ENCODE measurements at regions not wholly inside any gene's neighbourhood (a gene's known extent, or its start where the extent isn't known, plus 50 kb on each side); places are given as distances from the start of the nearest gene placed in this dataset.

DNA sequence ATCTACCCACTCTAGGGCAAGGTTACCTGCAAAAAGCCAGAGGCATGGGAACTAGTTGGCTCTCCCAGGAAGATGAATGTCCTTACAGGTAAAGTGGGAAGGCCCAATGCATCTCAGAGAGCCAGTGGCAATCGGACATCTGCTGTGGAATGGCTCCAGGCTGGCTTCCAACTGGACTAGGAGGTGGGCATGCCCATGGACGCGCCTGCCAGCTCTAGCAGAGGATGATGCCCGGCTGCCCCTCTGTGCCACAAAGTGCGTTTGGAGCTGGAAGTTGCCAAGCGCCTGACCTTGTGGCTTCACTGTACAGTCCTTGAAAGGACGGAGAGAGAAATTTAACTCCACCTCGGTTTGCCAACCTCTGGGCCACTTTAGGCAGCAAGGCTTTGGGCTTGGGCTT is 84.4 kb downstream of the NR2F2 start:
- Histone ChIP-seq H2AK9ac (replicated peaks; ENCODE audit: low read depth, low read length, poor library complexity) (no peak overlapping the region), H3K9ac (ENCODE audit: low read depth, low read length) (no peak overlapping the region), H3K9me3 (ENCODE audit: control insufficient read depth, insufficient read depth, low read length) (peaks cover 13% of the 10 kb centered on the region), H3K79me1 (ENCODE audit: low read depth in 1 of 2, low read length in 2 of 2) (no peaks in the 10 kb centered on the region), H3K4me1 (ENCODE audit: control insufficient read depth, insufficient read depth, low read length) (peaks cover 2% of the 10 kb centered on the region; the same call in 1 of the 2 replicates), H4K20me1 (ENCODE audit: insufficient read depth, low read length) (no peaks in the 10 kb centered on the region), H4K91ac (ENCODE audit: insufficient read depth, low read depth, low read length) (no peak overlapping the region), H2BK15ac (ENCODE audit: low read depth, low read length) (no peak overlapping the region), H3K56ac (ENCODE audit: extremely low read depth, insufficient read depth, low read length) (no peak overlapping the region), H2BK120ac (ENCODE audit: low read depth, low read length) (no peak overlapping the region), H3K4ac (ENCODE audit: low read depth, low read length) (no peak overlapping the region), H2AFZ (replicated peaks; ENCODE audit: low read length, poor library complexity) (no peak overlapping the region), H4K8ac (ENCODE audit: low read depth in 2 of 2, low read length in 2 of 2) (no peak overlapping the region), H4K5ac (ENCODE audit: low read depth, low read length) (no peak overlapping the region), H3K23ac (ENCODE audit: low read depth, low read length) (no peak overlapping the region), H2BK20ac (ENCODE audit: low read depth, low read length) (no peak overlapping the region), H3K27ac (ENCODE audit: insufficient read depth, low read length) (no peak overlapping the region), H3K4me3 (ENCODE audit: insufficient read depth, low read depth, low read length) (no peak overlapping the region), H2AK5ac (ENCODE audit: low read depth, low read length) (no peak overlapping the region), H3K14ac (replicated peaks; ENCODE audit: low read depth, low read length) (no peak overlapping the region), H2BK5ac (ENCODE audit: low read depth, low read length, poor library complexity, severe bottlenecking) (no peak overlapping the region), H3K4me2 (ENCODE audit: low read depth, low read length) (no peak overlapping the region), H3K27me3 (ENCODE audit: control insufficient read depth, insufficient read depth, low read length) (peaks cover 90% of the 10 kb centered on the region), H3K18ac (ENCODE audit: low read depth, low read length) (no peak overlapping the region), H3K9me1 (ENCODE audit: insufficient read depth, low read length) (no peaks in the 10 kb centered on the region), H3K36me3 (ENCODE audit: control insufficient read depth, insufficient read depth, low read length) (no peaks in the 10 kb centered on the region)
- WGBS, 2 experiments (ENCODE audit: extremely low coverage in 2 of 2, insufficient read length in 1 of 2): 89% methylated on average over 5 of the region's 8 CpGs; no CpG with 5 or more reads in 1 of the 2 experiments
- in situ Hi-C loops (cut with MboI; ENCODE audit: low sequenced_read_pairs): no loop called here
- POLR2A ChIA-PET (ENCODE audit: unreplicated experiment): no interaction called here
- intact Hi-C loops (cut with micrococcal nuclease): no loop called here
- TF ChIP-seq SMC3 (IDR thresholded peaks at IDR 0.05; ENCODE audit: low read depth, low read length) (no peak), RFX5 (IDR thresholded peaks at IDR 0.05; ENCODE audit: low read depth, low read length) (no peak), NFE2L2 (IDR thresholded peaks at IDR 0.05; ENCODE audit: low read depth, low read length) (no peak), CEBPB (IDR thresholded peaks at IDR 0.05; ENCODE audit: low read depth, low read length) (no peak), POLR2A (IDR thresholded peaks at IDR 0.05; ENCODE audit: low read depth, low read length) (no peak), BHLHE40 (IDR thresholded peaks at IDR 0.05; ENCODE audit: low read depth, low read length) (no peak), RAD21 (IDR thresholded peaks at IDR 0.05; ENCODE audit: low read length) (no peak), FOS (IDR thresholded peaks at IDR 0.05; ENCODE audit: low read depth, low read length) (no peak), MXI1 (IDR thresholded peaks at IDR 0.05; ENCODE audit: borderline replicate concordance, low read depth, low read length) (no peak), RCOR1 (IDR thresholded peaks at IDR 0.05; ENCODE audit: insufficient replicate concordance, low read length) (no peak), MAFK (IDR thresholded peaks at IDR 0.05; ENCODE audit: low read depth, low read length) (no peak), MAZ (IDR thresholded peaks at IDR 0.05; ENCODE audit: borderline replicate concordance, low read depth, low read length) (no peak), CHD1 (IDR thresholded peaks at IDR 0.05; ENCODE audit: low read depth, low read length) (no peak)
- TF ChIP-seq, protein P1, sequence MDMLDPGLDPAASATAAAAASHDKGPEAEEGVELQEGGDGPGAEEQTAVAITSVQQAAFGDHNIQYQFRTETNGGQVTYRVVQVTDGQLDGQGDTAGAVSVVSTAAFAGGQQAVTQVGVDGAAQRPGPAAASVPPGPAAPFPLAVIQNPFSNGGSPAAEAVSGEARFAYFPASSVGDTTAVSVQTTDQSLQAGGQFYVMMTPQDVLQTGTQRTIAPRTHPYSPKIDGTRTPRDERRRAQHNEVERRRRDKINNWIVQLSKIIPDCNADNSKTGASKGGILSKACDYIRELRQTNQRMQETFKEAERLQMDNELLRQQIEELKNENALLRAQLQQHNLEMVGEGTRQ (IDR thresholded peaks at IDR 0.05; ENCODE audit: low read depth, low read length): no peak
- TF ChIP-seq, protein P2, sequence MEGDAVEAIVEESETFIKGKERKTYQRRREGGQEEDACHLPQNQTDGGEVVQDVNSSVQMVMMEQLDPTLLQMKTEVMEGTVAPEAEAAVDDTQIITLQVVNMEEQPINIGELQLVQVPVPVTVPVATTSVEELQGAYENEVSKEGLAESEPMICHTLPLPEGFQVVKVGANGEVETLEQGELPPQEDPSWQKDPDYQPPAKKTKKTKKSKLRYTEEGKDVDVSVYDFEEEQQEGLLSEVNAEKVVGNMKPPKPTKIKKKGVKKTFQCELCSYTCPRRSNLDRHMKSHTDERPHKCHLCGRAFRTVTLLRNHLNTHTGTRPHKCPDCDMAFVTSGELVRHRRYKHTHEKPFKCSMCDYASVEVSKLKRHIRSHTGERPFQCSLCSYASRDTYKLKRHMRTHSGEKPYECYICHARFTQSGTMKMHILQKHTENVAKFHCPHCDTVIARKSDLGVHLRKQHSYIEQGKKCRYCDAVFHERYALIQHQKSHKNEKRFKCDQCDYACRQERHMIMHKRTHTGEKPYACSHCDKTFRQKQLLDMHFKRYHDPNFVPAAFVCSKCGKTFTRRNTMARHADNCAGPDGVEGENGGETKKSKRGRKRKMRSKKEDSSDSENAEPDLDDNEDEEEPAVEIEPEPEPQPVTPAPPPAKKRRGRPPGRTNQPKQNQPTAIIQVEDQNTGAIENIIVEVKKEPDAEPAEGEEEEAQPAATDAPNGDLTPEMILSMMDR (conservative IDR thresholded peaks at IDR 0.05; ENCODE audit: low read depth, low read length): no peak
- TF ChIP-seq, protein P3, sequence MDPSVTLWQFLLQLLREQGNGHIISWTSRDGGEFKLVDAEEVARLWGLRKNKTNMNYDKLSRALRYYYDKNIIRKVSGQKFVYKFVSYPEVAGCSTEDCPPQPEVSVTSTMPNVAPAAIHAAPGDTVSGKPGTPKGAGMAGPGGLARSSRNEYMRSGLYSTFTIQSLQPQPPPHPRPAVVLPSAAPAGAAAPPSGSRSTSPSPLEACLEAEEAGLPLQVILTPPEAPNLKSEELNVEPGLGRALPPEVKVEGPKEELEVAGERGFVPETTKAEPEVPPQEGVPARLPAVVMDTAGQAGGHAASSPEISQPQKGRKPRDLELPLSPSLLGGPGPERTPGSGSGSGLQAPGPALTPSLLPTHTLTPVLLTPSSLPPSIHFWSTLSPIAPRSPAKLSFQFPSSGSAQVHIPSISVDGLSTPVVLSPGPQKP (IDR thresholded peaks at IDR 0.05; ENCODE audit: borderline replicate concordance, low read depth, low read length): no peak
- no TSS peak for BruUV-seq (replicated peaks)
- DNase-seq: no peak
- dilution Hi-C loops (cut with HindIII; ENCODE audit: low sequenced_read_pairs, unreplicated experiment): no loop called here
- CTCF ChIA-PET: no interaction called here
- no peak for ATAC-seq (ENCODE audit: low read depth)

All from IMR-90 (cell line).